Uterus (tissue), 3 donors: ENCODE measurements at regions not wholly inside any gene's neighbourhood (a gene's known extent, or its start where the extent isn't known, plus 50 kb on each side); places are given as distances from the start of the nearest gene placed in this dataset. TPM values are rescaled to one million over a fixed set of nuclear protein-coding genes. Genes with fewer than 3 reads are reported as not detected.

Experiments
- DNase-seq, 2 donors: peaks; one replicate each; pipeline ENCODE4 v3.0.0-alpha.2; 2019 to 2020
- H3K27ac ChIP-seq, 2 donors: fragments of 200-600 bp; sonication (generic); 1 replicate in 1 of 2; 2 replicates in 1 of 2; pipeline ENCODE4 v1.5.1; 2016 to 2018
- H3K27me3 ChIP-seq, 2 donors: fragments of 200-600 bp; sonication (generic); one replicate each; pipeline ENCODE4 v1.5.1; 2018 to 2019; ENCODE audit warnings: control low read depth in 1 of 2
- H3K36me3 ChIP-seq, 2 donors: fragments of 200-600 bp; sonication (generic); one replicate each; pipeline ENCODE4 v1.5.1; 2019; ENCODE audit warnings: control low read depth in 1 of 2
- H3K4me1 ChIP-seq, 2 donors: fragments of 200-600 bp; sonication (generic); one replicate each; pipeline ENCODE4 v1.5.1; 2018 to 2019; ENCODE audit warnings: control low read depth in 1 of 2
- H3K4me3 ChIP-seq, 2 donors: fragments of 200-600 bp; sonication (generic); 1 replicate in 1 of 2; 2 replicates in 1 of 2; pipeline ENCODE4 v1.5.1; 2018 to 2019; ENCODE audit warnings: mild to moderate bottlenecking in 1 of 2
- H3K9me3 ChIP-seq, 2 donors: fragments of 200-600 bp; sonication (generic); one replicate each; pipeline ENCODE4 v1.5.1; 2019; ENCODE audit warnings: control low read depth in 1 of 2
- POLR2A ChIP-seq, 2 donors: fragments of 450-650 bp; IDR thresholded peaks; one replicate each; pipeline ENCODE4 v1.6.1; 2016; ENCODE audit warnings: antibody characterized with exemption in 2 of 2, mild to moderate bottlenecking in 1 of 2, moderate library complexity in 1 of 2
- intact Hi-C: fragments of 100-400 bp; cut with DNase I; formaldehyde crosslinking; loops from one replicate; pipeline ENCODE4 v1.15.1; 2023; ENCODE audit warnings: low total_unique reads
- small RNA-seq: library from RNA; depleted of rRNA; stranded (forward); fragments of <200 nt; gene quantifications from one replicate; pipeline ENCODE3, GENCODE V24; 2016
- TF ChIP-seq, protein P1 (sequence below), 4 experiments: fragments of 200-600 bp in 2 of 4; fragments of 450-650 bp in 2 of 4; sonication (generic) in 2 of 4; IDR thresholded peaks; one replicate each; pipeline ENCODE4 v1.5.1; 2016 to 2019; ENCODE audit warnings: antibody characterized with exemption in 4 of 4, mild to moderate bottlenecking in 2 of 4, moderate library complexity in 1 of 4
- donor health status: DM: yes; HTN: yes; CAD: no.

DNA sequence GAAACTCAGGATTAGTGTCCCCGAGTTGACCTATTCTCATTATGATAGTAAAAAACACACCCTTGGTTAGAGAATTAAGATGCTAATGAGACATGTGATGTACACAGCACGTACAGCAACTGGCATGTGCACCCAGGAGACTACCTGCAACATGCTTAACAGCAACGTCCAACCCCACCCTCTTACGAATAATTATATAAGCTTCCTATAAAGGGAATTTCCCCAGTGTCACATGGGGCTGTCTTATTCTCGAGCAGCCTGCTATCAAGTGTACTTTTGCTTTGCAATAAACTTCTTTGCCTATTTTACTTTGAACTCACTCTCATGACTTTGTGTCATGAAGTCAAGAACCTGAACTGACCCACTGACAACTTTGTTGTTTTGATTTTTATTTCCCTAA is 62.4 kb upstream of the PMFBP1 start:
- H3K36me3 ChIP-seq = no peaks in the 10 kb centered on the region
- no peak for DNase-seq
- intact Hi-C loops = no loop called here
- no peaks in the 10 kb centered on the region for H3K27me3 ChIP-seq
- no peak overlapping the region for H3K27ac ChIP-seq
- no peak overlapping the region for H3K4me3 ChIP-seq
- TF ChIP-seq POLR2A (IDR thresholded peaks at IDR 0.05) = no peak
- TF ChIP-seq, protein P1, sequence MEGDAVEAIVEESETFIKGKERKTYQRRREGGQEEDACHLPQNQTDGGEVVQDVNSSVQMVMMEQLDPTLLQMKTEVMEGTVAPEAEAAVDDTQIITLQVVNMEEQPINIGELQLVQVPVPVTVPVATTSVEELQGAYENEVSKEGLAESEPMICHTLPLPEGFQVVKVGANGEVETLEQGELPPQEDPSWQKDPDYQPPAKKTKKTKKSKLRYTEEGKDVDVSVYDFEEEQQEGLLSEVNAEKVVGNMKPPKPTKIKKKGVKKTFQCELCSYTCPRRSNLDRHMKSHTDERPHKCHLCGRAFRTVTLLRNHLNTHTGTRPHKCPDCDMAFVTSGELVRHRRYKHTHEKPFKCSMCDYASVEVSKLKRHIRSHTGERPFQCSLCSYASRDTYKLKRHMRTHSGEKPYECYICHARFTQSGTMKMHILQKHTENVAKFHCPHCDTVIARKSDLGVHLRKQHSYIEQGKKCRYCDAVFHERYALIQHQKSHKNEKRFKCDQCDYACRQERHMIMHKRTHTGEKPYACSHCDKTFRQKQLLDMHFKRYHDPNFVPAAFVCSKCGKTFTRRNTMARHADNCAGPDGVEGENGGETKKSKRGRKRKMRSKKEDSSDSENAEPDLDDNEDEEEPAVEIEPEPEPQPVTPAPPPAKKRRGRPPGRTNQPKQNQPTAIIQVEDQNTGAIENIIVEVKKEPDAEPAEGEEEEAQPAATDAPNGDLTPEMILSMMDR (IDR thresholded peaks at IDR 0.05) = no peak
- no peaks in the 10 kb centered on the region for H3K4me1 ChIP-seq
- H3K9me3 ChIP-seq = no peaks in the 10 kb centered on the region

- no peak for DNase-seq
- Histone ChIP-seq H3K36me3 (no peaks in the 10 kb centered on the region), H3K4me3 (no peak overlapping the region), H3K9me3 (no peaks in the 10 kb centered on the region), H3K27ac (no peak overlapping the region), H3K27me3 (no peaks in the 10 kb centered on the region), H3K4me1 (no peaks in the 10 kb centered on the region)
- intact Hi-C loops = no loop called here
- TF ChIP-seq, protein P1 (IDR thresholded peaks at IDR 0.05) = no peak
- no peak for TF ChIP-seq POLR2A (IDR thresholded peaks at IDR 0.05)
Observed at GRCh38 chr16:72228014-72228413, 56.1 kb upstream of the PMFBP1 start.

DNA sequence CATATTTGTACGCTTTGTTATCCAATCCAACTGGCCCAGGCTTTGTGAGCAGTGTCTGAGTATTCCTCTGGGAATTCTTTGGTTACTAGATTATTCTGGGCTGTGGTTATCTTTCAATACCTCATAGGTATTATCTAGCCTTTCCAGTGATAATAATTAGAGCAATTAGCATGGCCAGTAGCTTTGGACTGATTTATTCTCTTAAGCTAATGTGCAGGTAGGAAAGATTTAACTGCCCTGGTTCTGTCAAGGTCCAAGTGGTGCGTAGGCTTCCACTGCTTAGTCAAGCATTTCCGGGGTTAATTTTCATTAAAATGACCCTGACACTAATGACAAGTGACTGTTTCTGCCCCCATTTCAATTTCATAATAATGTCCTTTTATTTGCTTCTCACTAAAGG is 54.2 kb upstream of the PMFBP1 start:
- Histone ChIP-seq H3K36me3 (no peaks in the 10 kb centered on the region), H3K27ac (no peak overlapping the region), H3K4me3 (no peak overlapping the region), H3K4me1 (no peaks in the 10 kb centered on the region), H3K27me3 (no peaks in the 10 kb centered on the region), H3K9me3 (no peaks in the 10 kb centered on the region)
- no peak for TF ChIP-seq POLR2A (IDR thresholded peaks at IDR 0.05)
- TF ChIP-seq, protein P1 (IDR thresholded peaks at IDR 0.05) = no peak
- DNase-seq = no peak
- intact Hi-C loops = no loop called here

DNA sequence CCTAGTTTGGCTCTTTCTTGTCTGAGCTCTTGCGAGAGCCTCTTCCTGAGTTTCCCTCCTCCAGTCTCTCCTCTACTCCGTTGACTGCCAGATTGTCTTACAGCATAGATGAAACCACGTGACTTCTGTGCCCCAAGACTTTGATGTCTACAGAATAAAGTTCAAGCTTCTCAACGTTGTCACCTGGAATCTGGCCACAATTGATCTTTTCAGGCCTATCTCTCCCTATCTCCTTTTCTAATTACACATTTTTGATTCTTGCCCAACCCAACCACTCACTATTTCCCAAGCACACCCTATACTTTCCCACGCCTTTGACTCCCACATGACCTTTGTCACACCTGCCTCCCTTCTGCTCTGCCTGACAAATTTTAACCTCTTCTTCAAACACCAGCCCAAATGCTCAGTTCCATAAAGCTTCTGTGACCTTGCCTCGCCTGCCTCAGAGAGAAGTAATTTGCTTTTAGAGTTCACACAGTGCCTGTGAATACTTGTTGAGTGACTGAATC is 52.4 kb upstream of the PMFBP1 start:
- no peak for DNase-seq

GRCh38 chr16:72222503-72222902 is 50.5 kb upstream of the PMFBP1 start:
- TF ChIP-seq, protein P1 (IDR thresholded peaks at IDR 0.05) = no peak
- no peak for TF ChIP-seq POLR2A (IDR thresholded peaks at IDR 0.05)
- H3K4me1 ChIP-seq = no peaks in the 10 kb centered on the region
- no peaks in the 10 kb centered on the region for H3K36me3 ChIP-seq
- H3K9me3 ChIP-seq = no peaks in the 10 kb centered on the region
- DNase-seq = no peak
- H3K4me3 ChIP-seq = no peak overlapping the region
- intact Hi-C loops = no loop called here
- no peaks in the 10 kb centered on the region for H3K27me3 ChIP-seq
- no peak overlapping the region for H3K27ac ChIP-seq

More for the DNA sequence above, 52.4 kb upstream of the PMFBP1 start:
- intact Hi-C loops = no loop called here
- H3K9me3 ChIP-seq = no peaks in the 10 kb centered on the region
- no peaks in the 10 kb centered on the region for H3K27me3 ChIP-seq
- H3K27ac ChIP-seq = no peak overlapping the region
- no peak overlapping the region for H3K4me3 ChIP-seq
- H3K36me3 ChIP-seq = no peaks in the 10 kb centered on the region
- TF ChIP-seq, protein P1 (IDR thresholded peaks at IDR 0.05) = no peak
- TF ChIP-seq POLR2A (IDR thresholded peaks at IDR 0.05) = no peak
- no peaks in the 10 kb centered on the region for H3K4me1 ChIP-seq

Small RNAs in the stretch of these regions (small RNA-seq; reads per million reads assigned to genes)
- gene RF00026 (not detected), gene RNU7-90P (not detected)
